LoVo (cell line): ENCODE measurements at regions not wholly inside any gene's neighbourhood (a gene's known extent, or its start where the extent isn't known, plus 50 kb on each side); places are given as distances from the start of the nearest gene placed in this dataset.
A peak's percentile ranks its signal among the peaks of the same experiment; 100 is the strongest.

Experiments used
- DNase-seq: peaks from one replicate; pipeline ENCODE4 v3.0.0-alpha.2; 2016; ENCODE audit warnings: low spot score

GRCh38 chr5:125331987-125332598 is 585.7 kb upstream of the ZNF608 start:
- no peak for DNase-seq

- DNase-seq: no peak
Measured at GRCh38 chr5:125333416-125333815, 587.0 kb upstream of the ZNF608 start.

GRCh38 chr5:125336401-125336800 is 590.0 kb upstream of the ZNF608 start:
- no peak for DNase-seq

- DNase-seq: no peak
Measured at GRCh38 chr5:125337294-125337693, 590.9 kb upstream of the ZNF608 start.

- DNase-seq: no peak
Measured at GRCh38 chr5:125338440-125339174, 592.2 kb upstream of the ZNF608 start.

GRCh38 chr5:125341436-125341835 is 595.0 kb upstream of the ZNF608 start:
- DNase-seq: no peak

GRCh38 chr5:125343015-125343414 is 596.6 kb upstream of the ZNF608 start:
- DNase-seq: no peak

- DNase-seq: no peak
Measured at GRCh38 chr5:125346316-125346715, 599.9 kb upstream of the ZNF608 start.

GRCh38 chr5:125348221-125348692 is 601.8 kb upstream of the ZNF608 start:
- DNase-seq: no peak

- no peak for DNase-seq
Measured at GRCh38 chr5:125348936-125349831, 602.7 kb upstream of the ZNF608 start.

- DNase-seq: peak; percentile 9
Measured at GRCh38 chr5:125357660-125358059, 611.2 kb upstream of the ZNF608 start.

- no peak for DNase-seq
Measured at GRCh38 chr5:125365747-125366146, 619.3 kb upstream of the ZNF608 start.

GRCh38 chr5:125367702-125368101 is 621.3 kb upstream of the ZNF608 start:
- DNase-seq: no peak

- DNase-seq: no peak
Measured at GRCh38 chr5:125370461-125371205, 624.2 kb upstream of the ZNF608 start.

GRCh38 chr5:125372694-125373631 is 626.5 kb upstream of the ZNF608 start:
- DNase-seq: no peak

GRCh38 chr5:125375143-125375542 is 628.7 kb upstream of the ZNF608 start:
- no peak for DNase-seq

- DNase-seq: no peak
Measured at GRCh38 chr5:125376059-125376641, 629.7 kb upstream of the ZNF608 start.

GRCh38 chr5:125377141-125377540 is 630.7 kb upstream of the ZNF608 start:
- DNase-seq: no peak

GRCh38 chr5:125381290-125381689 is 634.9 kb upstream of the ZNF608 start:
- no peak for DNase-seq

GRCh38 chr5:125384071-125384470 is 637.6 kb upstream of the ZNF608 start:
- no peak for DNase-seq
